SU-DHL-6 (cell line): ENCODE measurements at regions not wholly inside any gene's neighbourhood (a gene's known extent, or its start where the extent isn't known, plus 50 kb on each side); places are given as distances from the start of the nearest gene placed in this dataset.

Source experiments
- CTCF ChIP-seq: fragments of 200-600 bp; sonication (generic); IDR thresholded peaks from one replicate; pipeline ENCODE4 v1.5.1; 2017; ENCODE audit warnings: antibody characterized with exemption, mild to moderate bottlenecking, low read length, moderate library complexity; ENCODE audit not compliant: insufficient read depth, poor library complexity, severe bottlenecking
- EZH2phosphoT487 ChIP-seq: fragments of 200-600 bp; sonication (generic), shearing (Covaris generic); conservative IDR thresholded peaks from 2 replicates; pipeline ENCODE4 v1.6.1; 2018; ENCODE audit warnings: mild to moderate bottlenecking, antibody characterized with exemption, low read length, moderate library complexity, mixed read lengths

- TF ChIP-seq CTCF, result no peak
- TF ChIP-seq EZH2phosphoT487, result no peak
Measured at GRCh38 chr12:20232931-20233675, 135.2 kb upstream of the PDE3A start.
